Right lobe of liver (tissue), 4 donors: ENCODE measurements at regions not wholly inside any gene's neighbourhood (a gene's known extent, or its start where the extent isn't known, plus 50 kb on each side); places are given as distances from the start of the nearest gene placed in this dataset.

ENCODE experiments used
- CTCF ChIP-seq, 4 donors: fragments of 200-600 bp in 3 of 4; fragments of 450-650 bp in 1 of 4; IDR thresholded peaks; one replicate each; pipeline versions ENCODE4 v1.5.1 to v1.8.0; 2016 to 2022; ENCODE audit warnings: antibody characterized with exemption in 4 of 4, mild to moderate bottlenecking in 2 of 4
- POLR2A ChIP-seq: fragments of 450-650 bp; IDR thresholded peaks from one replicate; pipeline ENCODE4 v1.6.1; 2017; ENCODE audit warnings: antibody characterized with exemption, mild to moderate bottlenecking
- donor health status: DM: no; HTN: no; CAD: no.
- donor health status: DM: no; HTN: no; CAD: no.
- donor health status: DM: no; HTN: yes; CAD: no.

GRCh38 chr12:111209811-111210210 is 159.1 kb downstream of the PHETA1 start:
- TF ChIP-seq POLR2A (no peak), CTCF (IDR thresholded peaks at IDR 0.05) (no peak)
